ENCODE measurements at regions not wholly inside any gene's neighbourhood (a gene's known extent, or its start where the extent isn't known, plus 50 kb on each side); places are given as distances from the start of the nearest gene placed in this dataset.

DNA sequence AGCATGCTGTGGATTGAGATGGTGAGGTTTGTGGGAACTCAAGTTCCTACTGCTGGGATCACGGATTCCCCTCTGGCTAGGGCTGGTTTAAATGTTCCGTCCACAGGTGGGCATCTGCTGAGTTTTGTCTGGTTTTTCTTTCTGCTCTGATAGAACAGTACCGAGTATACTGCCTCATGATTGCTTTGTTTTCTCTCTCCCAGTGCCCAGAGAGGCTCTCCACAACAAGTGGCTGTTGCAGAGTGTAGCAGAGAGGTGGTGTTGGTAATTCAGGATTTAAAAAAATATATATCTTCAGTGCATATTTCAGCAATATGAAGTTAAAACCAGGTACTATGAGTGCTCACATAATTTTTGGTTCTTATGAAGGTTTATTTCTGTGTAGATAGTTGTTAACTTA, 213.7 kb downstream of the TEX13C start:
- Histone ChIP-seq H3K9me1 (replicated peaks; ENCODE audit: control insufficient read depth, extremely low read depth, insufficient read depth, low read length) (no peaks in the 10 kb centered on the region), H3K4me1 (ENCODE audit: control insufficient read depth, extremely low read depth, insufficient read depth, low read length) (no peaks in the 10 kb centered on the region), H3K9ac (replicated peaks; ENCODE audit: extremely low read depth, insufficient read depth, low read length) (no peak overlapping the region), H3K79me2 (ENCODE audit: control insufficient read depth, insufficient read depth, low read length) (no peaks in the 10 kb centered on the region), H3K4me3 (replicated peaks in 1 of 3; ENCODE audit: insufficient read depth in 1 of 3, low read depth in 1 of 3, low read length in 3 of 3) (no peak overlapping the region), H3K27me3 (ENCODE audit: control insufficient read depth in 2 of 2, insufficient read depth in 2 of 2, low read length in 2 of 2) (no peaks in the 10 kb centered on the region), H3K27ac (ENCODE audit: insufficient read depth, low read depth, low read length) (no peak overlapping the region), H2AFZ (ENCODE audit: low read depth, low read length) (no peak overlapping the region), H3K9me3 (replicated peaks; ENCODE audit: control insufficient read depth, insufficient read depth, low read length) (no peaks in the 10 kb centered on the region), H3K4me2 (ENCODE audit: insufficient read depth, low read length) (no peak overlapping the region), H3K36me3 (ENCODE audit: control insufficient read depth in 2 of 2, extremely low read depth in 1 of 2, insufficient read depth in 2 of 2, low read length in 2 of 2) (no peaks in the 10 kb centered on the region), H4K20me1 (replicated peaks; ENCODE audit: control insufficient read depth, extremely low read depth, insufficient read depth, low read length) (no peaks in the 10 kb centered on the region)
- BruUV-seq (replicated peaks): no TSS peak
- TF ChIP-seq EZH2 (IDR thresholded peaks at IDR 0.05; ENCODE audit: borderline replicate concordance, low read depth, low read length, severe bottlenecking): no peak
- TF ChIP-seq JUN (IDR thresholded peaks at IDR 0.05; ENCODE audit: borderline replicate concordance, insufficient read depth, insufficient read length, low read depth): no peak
- TF ChIP-seq CTCF (IDR thresholded peaks at IDR 0.05; ENCODE audit: extremely low read depth in 1 of 2, insufficient read depth in 1 of 2, low read depth in 1 of 2, low read length in 2 of 2): no peak
- no peak for TF ChIP-seq FOS (IDR thresholded peaks at IDR 0.05; ENCODE audit: borderline replicate concordance, insufficient read depth, low read length)
- no peak for TF ChIP-seq POLR2A (IDR thresholded peaks at IDR 0.05; ENCODE audit: low read depth, low read length)
- TF ChIP-seq MYC (IDR thresholded peaks at IDR 0.05; ENCODE audit: low read depth, low read length): no peak
- TF ChIP-seq POLR2AphosphoS5 (IDR thresholded peaks at IDR 0.05; ENCODE audit: insufficient read depth, low read depth, low read length): no peak
- CTCF ChIA-PET: no interaction called here
- FAIRE-seq (no peak), DNase-seq (ENCODE audit: low read depth, low spot score) (no peak)
- intact Hi-C loops (cut with micrococcal nuclease) (no loop called here), dilution Hi-C loops (cut with MboI; ENCODE audit: extremely low pct_ligation_motif_present, low sequenced_read_pairs) (no loop called here)
- POLR2A ChIA-PET: no interaction called here
